HG03175 (cell line): ENCODE measurements at regions not wholly inside any gene's neighbourhood (a gene's known extent, or its start where the extent isn't known, plus 50 kb on each side); places are given as distances from the start of the nearest gene placed in this dataset.
"Not testable (repeated sequence)": the region's sequence is repeated elsewhere in the genome, so short reads cannot be mapped to it uniquely, and the experiment has no call there.

ENCODE experiments used
- ATAC-seq: cut with Tn5 transposase; IDR thresholded peaks from one replicate; pipeline ENCODE4 v1.9.1; 2021; ENCODE audit warnings: mild to moderate bottlenecking, moderate library complexity; ENCODE audit not compliant: unreplicated experiment

DNA sequence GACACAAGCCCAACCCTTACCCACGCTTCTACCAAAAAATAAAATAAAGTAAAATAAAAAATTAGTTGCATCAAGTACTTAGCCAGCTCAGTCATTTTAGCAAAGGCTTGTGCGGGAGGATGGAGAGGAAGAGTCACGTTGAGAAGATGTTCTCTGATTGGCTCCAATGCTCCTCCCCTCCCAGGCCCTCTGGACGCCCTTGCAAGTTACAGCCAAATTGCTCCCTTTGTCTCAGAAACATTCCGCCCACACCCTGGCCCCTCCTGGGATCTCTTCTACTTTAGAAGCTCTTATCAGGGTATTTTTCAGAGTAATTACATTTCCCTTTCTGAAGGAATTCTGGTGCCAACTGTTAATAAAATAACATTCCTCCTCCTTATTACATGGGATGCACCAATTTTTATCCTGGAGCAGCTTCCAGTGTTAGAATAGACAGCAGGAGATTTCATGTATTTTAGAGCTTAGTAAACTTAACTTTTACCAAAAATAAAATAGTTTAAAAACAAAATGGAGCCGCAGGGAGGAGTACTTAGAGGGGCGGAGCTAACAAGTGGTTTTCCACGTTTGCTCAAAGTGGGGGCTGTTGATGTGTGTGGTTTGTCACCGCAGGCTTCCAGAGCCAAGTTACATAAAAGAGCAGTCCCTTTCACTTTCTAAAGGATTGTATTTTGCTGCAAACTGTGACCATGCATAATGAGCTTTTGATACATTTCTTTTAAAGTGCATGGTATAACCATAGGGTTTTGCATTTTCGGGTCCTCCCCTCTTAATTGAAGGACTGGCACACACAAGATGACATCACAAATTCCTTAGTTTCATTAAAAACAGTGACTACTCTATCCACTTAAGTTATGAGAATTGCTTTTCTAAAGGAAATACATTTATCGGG, 71.7 kb upstream of the RAP1B start:
- ATAC-seq, result no peak

GRCh38 chr12:68539615-68539952, 71.1 kb upstream of the RAP1B start:
- ATAC-seq, result no peak

GRCh38 chr12:68540768-68541167, 69.9 kb upstream of the RAP1B start:
- not testable (repeated sequence) for ATAC-seq

DNA sequence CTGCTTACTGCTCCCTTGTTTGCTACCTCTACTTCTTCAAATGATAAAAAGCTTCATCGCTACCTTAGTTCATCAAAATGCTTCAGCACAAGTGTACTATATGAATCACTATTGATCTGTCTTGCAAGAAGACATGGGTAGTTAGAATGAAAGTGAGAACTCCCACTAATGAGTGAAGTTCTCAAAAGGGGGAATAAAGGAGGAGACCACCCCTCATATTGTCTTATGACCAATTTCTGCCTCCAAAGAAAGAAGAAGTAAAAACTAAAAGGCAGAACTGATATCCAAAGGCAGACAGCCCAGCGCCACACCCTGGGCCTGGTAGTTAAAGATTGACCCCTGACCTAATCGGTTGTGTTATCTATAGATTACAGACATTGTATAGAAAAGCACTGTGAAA, 63.4 kb upstream of the RAP1B start:
- ATAC-seq, result not testable (repeated sequence)

GRCh38 chr12:68552605-68553195, 58.0 kb upstream of the RAP1B start:
- not testable (repeated sequence) for ATAC-seq

DNA sequence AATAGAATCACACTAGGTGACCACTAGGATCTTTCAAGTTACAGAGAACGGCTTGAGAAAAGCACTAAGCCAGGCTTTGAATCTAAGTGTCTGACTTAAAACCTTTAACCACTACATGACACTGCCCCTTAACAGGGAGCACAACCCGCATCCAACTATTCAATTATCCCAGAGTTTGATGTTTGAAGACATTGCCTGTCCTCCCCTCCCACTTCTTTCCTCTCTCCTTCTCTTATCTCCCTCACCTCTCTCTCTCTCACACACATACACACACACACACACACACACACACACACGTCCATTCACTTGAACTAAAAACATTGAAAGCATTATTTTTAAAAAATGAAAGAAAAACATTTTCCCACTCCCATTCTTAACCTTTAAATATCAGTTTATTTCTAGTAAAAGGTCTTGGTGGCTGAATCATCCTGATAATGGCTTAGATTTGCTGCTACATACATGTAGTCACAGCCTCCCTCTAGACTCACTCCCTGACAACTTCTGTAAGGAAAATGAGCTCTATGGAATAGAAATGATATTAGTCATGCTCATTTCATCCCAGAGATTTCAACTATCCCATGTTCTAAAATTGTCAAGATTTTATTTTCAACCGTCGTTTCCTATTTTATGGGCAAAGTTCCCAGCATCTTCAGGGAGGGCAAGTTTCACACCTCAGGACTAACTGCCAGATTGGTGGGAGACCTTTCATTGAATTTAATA, 53.5 kb upstream of the RAP1B start:
- no peak for ATAC-seq

- ATAC-seq, result no peak
Measured at GRCh38 chr12:68559246-68559645, 51.5 kb upstream of the RAP1B start.

- ATAC-seq, result no peak
Measured at GRCh38 chr12:68559984-68560850, 50.5 kb upstream of the RAP1B start.

DNA sequence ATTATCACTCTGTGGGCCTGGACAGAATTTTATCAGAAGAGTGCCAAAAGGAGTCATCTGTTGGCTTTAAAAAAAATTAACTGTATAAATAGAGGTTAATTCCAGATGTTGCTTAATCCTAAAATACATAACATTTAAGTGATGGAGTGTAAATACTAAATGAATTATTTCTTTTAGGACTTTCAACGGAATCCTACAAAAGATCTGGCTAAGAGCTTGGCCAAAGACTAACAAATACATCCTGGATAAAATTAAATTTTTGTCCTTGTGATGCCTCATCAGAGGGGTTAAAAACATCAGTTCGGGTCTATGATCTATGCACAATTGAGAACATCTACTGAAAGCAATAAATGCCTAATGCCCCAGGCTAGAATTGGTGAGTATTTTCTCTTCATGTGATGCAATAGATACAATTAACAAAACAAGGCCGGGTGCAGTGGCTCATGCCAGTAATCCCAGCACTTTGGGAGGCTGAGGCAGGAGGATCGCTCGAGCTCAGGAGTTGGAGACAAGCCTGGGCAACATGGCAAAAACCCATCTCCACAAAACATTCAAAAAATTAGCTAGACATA, 49.8 kb upstream of the RAP1B start:
- ATAC-seq, result no peak
